Liver (tissue), 3 donors: ENCODE measurements at regions not wholly inside any gene's neighbourhood (a gene's known extent, or its start where the extent isn't known, plus 50 kb on each side); places are given as distances from the start of the nearest gene placed in this dataset.

ENCODE experiments used
- ATF3 ChIP-seq: IDR thresholded peaks from 2 replicates; pipeline ENCODE4 v1.6.1; 2016; ENCODE audit warnings: antibody characterized with exemption
- CTCF ChIP-seq: fragments of 150-350 bp; IDR thresholded peaks from 2 replicates; pipeline ENCODE4 v1.5.1; 2017; ENCODE audit warnings: improper control_type of control experiment, low read depth, low read length; ENCODE audit not compliant: missing input control
- EGR1 ChIP-seq, 2 donors: IDR thresholded peaks; 2 replicates each; pipeline ENCODE4 v1.6.1; 2016 to 2018; ENCODE audit warnings: antibody characterized with exemption in 2 of 2, low read depth in 2 of 2
- FOXA2 ChIP-seq: IDR thresholded peaks from 2 replicates; pipeline ENCODE4 v1.6.1; 2016; ENCODE audit warnings: antibody characterized with exemption
- GABPA ChIP-seq, 2 donors: IDR thresholded peaks in 1 of 2; conservative IDR thresholded peaks in 1 of 2; 2 replicates each; pipeline ENCODE4 v1.6.1; 2016; ENCODE audit warnings: antibody characterized with exemption in 2 of 2, mild to moderate bottlenecking in 1 of 2, moderate library complexity in 1 of 2
- HNF4A ChIP-seq, 2 donors: conservative IDR thresholded peaks; 2 replicates each; pipeline ENCODE4 v1.6.1; 2016; ENCODE audit warnings: antibody characterized with exemption in 2 of 2, mild to moderate bottlenecking in 2 of 2
- HNF4G ChIP-seq: IDR thresholded peaks from 2 replicates; pipeline ENCODE4 v1.6.1; 2016; ENCODE audit warnings: antibody characterized with exemption
- JUND ChIP-seq, 2 donors: IDR thresholded peaks; 2 replicates each; pipeline ENCODE4 v1.6.1; 2016; ENCODE audit warnings: antibody characterized with exemption in 2 of 2
- MAX ChIP-seq: IDR thresholded peaks from 2 replicates; pipeline ENCODE4 v1.6.1; 2016; ENCODE audit warnings: antibody characterized with exemption
- NR2F2 ChIP-seq: IDR thresholded peaks from 2 replicates; pipeline ENCODE4 v1.6.1; 2016; ENCODE audit warnings: antibody characterized with exemption
- RAD21 ChIP-seq, 2 donors: IDR thresholded peaks; 2 replicates each; pipeline ENCODE4 v1.6.1; 2016; ENCODE audit warnings: antibody characterized with exemption in 2 of 2, mild to moderate bottlenecking in 2 of 2
- REST ChIP-seq: IDR thresholded peaks from 2 replicates; pipeline ENCODE4 v1.6.1; 2016; ENCODE audit warnings: antibody characterized with exemption, mild to moderate bottlenecking
- SP1 ChIP-seq: IDR thresholded peaks from 2 replicates; pipeline ENCODE4 v1.6.1; 2018; ENCODE audit warnings: antibody characterized with exemption, mild to moderate bottlenecking
- TAF1 ChIP-seq: conservative IDR thresholded peaks from 2 replicates; pipeline ENCODE4 v1.6.1; 2016; ENCODE audit warnings: antibody characterized with exemption, mild to moderate bottlenecking
- donor health status: healthy.
- donor health status: healthy.

- TF ChIP-seq REST (no peak), CTCF (no peak), HNF4A (conservative IDR thresholded peaks at IDR 0.05) (no peak), HNF4G (no peak), MAX (no peak), SP1 (no peak), NR2F2 (no peak), EGR1 (IDR thresholded peaks at IDR 0.05; ENCODE audit: low read depth in 2 of 2) (no peak), FOXA2 (no peak), GABPA (IDR thresholded peaks at IDR 0.05 in 1 of 2, conservative IDR thresholded peaks at IDR 0.05 in 1 of 2) (no peak), RAD21 (IDR thresholded peaks at IDR 0.05) (no peak), JUND (IDR thresholded peaks at IDR 0.05) (no peak), ATF3 (no peak), TAF1 (no peak)
Observed at GRCh38 chr10:111373696-111374095, 296.9 kb downstream of the ADRA2A start.
